GM12874 (cell line): ENCODE measurements at regions not wholly inside any gene's neighbourhood (a gene's known extent, or its start where the extent isn't known, plus 50 kb on each side); places are given as distances from the start of the nearest gene placed in this dataset.

Experiments
- CTCF ChIP-seq: IDR thresholded peaks from 2 replicates; pipeline ENCODE4 v1.5.1; 2011; ENCODE audit warnings: low read depth, mild to moderate bottlenecking, control low read depth, low read length, moderate library complexity; ENCODE audit not compliant: insufficient read depth

GRCh38 chr6:84872996-84873723, 108.8 kb upstream of the TBX18 start:
- no peak for TF ChIP-seq CTCF

GRCh38 chr6:84871925-84872324, 107.5 kb upstream of the TBX18 start:
- TF ChIP-seq CTCF, result no peak

GRCh38 chr6:84870672-84871071, 106.3 kb upstream of the TBX18 start:
- no peak for TF ChIP-seq CTCF

GRCh38 chr6:84868149-84868548, 103.8 kb upstream of the TBX18 start:
- no peak for TF ChIP-seq CTCF

DNA sequence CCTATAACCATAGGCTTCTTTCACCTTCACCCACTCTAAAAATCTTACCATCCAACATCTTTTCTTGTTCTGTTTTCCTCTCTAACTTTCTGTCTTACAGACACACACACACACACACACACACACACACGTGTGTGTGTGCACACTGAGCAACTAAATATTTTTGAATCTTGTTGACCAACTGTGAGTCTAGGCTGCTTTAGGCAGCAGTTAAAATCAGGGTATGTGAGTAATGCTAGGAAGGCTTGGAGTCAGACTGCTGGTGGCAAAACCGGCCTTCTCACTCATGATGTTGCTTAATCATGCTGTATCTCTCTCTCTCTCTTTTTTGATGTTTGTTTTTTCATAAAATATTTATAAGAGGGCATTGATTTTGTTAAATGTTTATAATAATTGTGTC, 103.1 kb upstream of the TBX18 start:
- TF ChIP-seq CTCF, result no peak

GRCh38 chr6:84866715-84867114, 102.3 kb upstream of the TBX18 start:
- TF ChIP-seq CTCF, result no peak

DNA sequence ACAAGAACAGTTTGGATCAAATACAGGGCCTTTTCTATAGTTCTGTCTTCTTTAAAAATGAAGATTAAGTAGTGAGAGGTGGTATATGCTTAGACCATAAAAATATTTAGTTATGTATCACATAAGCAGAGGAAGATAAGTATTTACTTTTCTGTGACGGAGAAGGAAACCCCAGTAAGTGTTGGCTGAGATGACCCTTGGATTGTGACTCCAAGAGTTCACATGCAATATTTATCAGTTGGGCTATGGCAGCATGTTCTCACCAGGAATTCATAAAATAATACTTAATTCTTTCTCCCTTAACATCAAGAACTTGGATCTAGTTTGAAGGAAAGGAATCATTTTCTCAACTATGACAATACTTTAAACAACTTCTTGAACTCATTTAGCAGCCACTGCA, 98.4 kb upstream of the TBX18 start:
- TF ChIP-seq CTCF, result no peak
